ENCODE measurements at regions not wholly inside any gene's neighbourhood (a gene's known extent, or its start where the extent isn't known, plus 50 kb on each side); places are given as distances from the start of the nearest gene placed in this dataset.
A peak's percentile ranks its signal among the peaks of the same experiment; 100 is the strongest.
"Not testable (repeated sequence)": the region's sequence is repeated elsewhere in the genome, so short reads cannot be mapped to it uniquely, and the experiment has no call there.

GRCh38 chrX:54641530-54641929 is 111.5 kb downstream of the GNL3L start:
- Mint-ChIP-seq H3K4me3 (no peak overlapping the region), H3K4me1 (peaks cover 35% of the 10 kb centered on the region), H3K27ac (peak overlapping the region; percentile 100), H3K9me3 (peaks cover 33% of the 10 kb centered on the region), H3K27me3 (ENCODE audit: low read depth, poor library complexity) (peaks cover 3% of the 10 kb centered on the region), H3K36me3 (ENCODE audit: low read depth) (no peaks in the 10 kb centered on the region)
- no peak for TF ChIP-seq CTCF (IDR thresholded peaks at IDR 0.05)
- no peak for DNase-seq

GRCh38 chrX:54647607-54648006 is 117.6 kb downstream of the GNL3L start:
- not testable (repeated sequence) for DNase-seq

GRCh38 chrX:54659547-54659946 is 129.5 kb downstream of the GNL3L start:
- Mint-ChIP-seq H3K9me3 (peaks cover 70% of the 10 kb centered on the region), H3K4me3 (no peak overlapping the region)

More at GRCh38 chrX:54647607-54648006, 117.6 kb downstream of the GNL3L start:
- peaks cover 51% of the 10 kb centered on the region for H3K9me3 Mint-ChIP-seq
- H3K27ac Mint-ChIP-seq; H3K4me3 Mint-ChIP-seq; H3K36me3 Mint-ChIP-seq (ENCODE audit: low read depth); H3K4me1 Mint-ChIP-seq; H3K27me3 Mint-ChIP-seq (ENCODE audit: low read depth, poor library complexity): not testable (repeated sequence)

GRCh38 chrX:54675762-54676161 is 122.3 kb downstream of the ITIH6 start:
- H3K4me3 Mint-ChIP-seq, result no peak overlapping the region
- H3K4me1 Mint-ChIP-seq, result no peaks in the 10 kb centered on the region
- H3K27ac Mint-ChIP-seq, result no peak overlapping the region
- no peak for DNase-seq
- no peak for TF ChIP-seq CTCF (IDR thresholded peaks at IDR 0.05)
- H3K36me3 Mint-ChIP-seq (ENCODE audit: low read depth), result no peaks in the 10 kb centered on the region
- peaks cover 80% of the 10 kb centered on the region for H3K9me3 Mint-ChIP-seq
- H3K27me3 Mint-ChIP-seq (ENCODE audit: low read depth, poor library complexity), result no peaks in the 10 kb centered on the region

More at GRCh38 chrX:54659547-54659946, 129.5 kb downstream of the GNL3L start:
- Mint-ChIP-seq H3K27me3 (ENCODE audit: low read depth, poor library complexity) (peaks cover 14% of the 10 kb centered on the region), H3K36me3 (ENCODE audit: low read depth) (peaks cover 11% of the 10 kb centered on the region), H3K4me1 (no peaks in the 10 kb centered on the region), H3K27ac (no peak overlapping the region)
- no peak for TF ChIP-seq CTCF (IDR thresholded peaks at IDR 0.05)
- DNase-seq, result no peak

- H3K4me1 Mint-ChIP-seq, result peaks cover 6% of the 10 kb centered on the region
- peaks cover 2% of the 10 kb centered on the region for H3K27me3 Mint-ChIP-seq (ENCODE audit: low read depth, poor library complexity)
- H3K27ac Mint-ChIP-seq, result no peak overlapping the region
- TF ChIP-seq CTCF (IDR thresholded peaks at IDR 0.05), result no peak
- H3K36me3 Mint-ChIP-seq (ENCODE audit: low read depth), result no peaks in the 10 kb centered on the region
- no peak for DNase-seq
- no peak overlapping the region for H3K4me3 Mint-ChIP-seq
- H3K9me3 Mint-ChIP-seq, result peaks cover 67% of the 10 kb centered on the region
Measured at GRCh38 chrX:54695231-54695630, 102.8 kb downstream of the ITIH6 start.

GRCh38 chrX:54695816-54696487 is 102.1 kb downstream of the ITIH6 start:
- no peak overlapping the region for H3K4me3 Mint-ChIP-seq
- no peak for DNase-seq
- H3K9me3 Mint-ChIP-seq, result peaks cover 65% of the 10 kb centered on the region
- TF ChIP-seq CTCF (IDR thresholded peaks at IDR 0.05), result no peak
- H3K27me3 Mint-ChIP-seq (ENCODE audit: low read depth, poor library complexity), result peaks cover 3% of the 10 kb centered on the region
- H3K36me3 Mint-ChIP-seq (ENCODE audit: low read depth), result no peaks in the 10 kb centered on the region
- peaks cover 6% of the 10 kb centered on the region for H3K4me1 Mint-ChIP-seq
- peak overlapping the region; percentile 30 for H3K27ac Mint-ChIP-seq

All from nephron progenitor cell (in vitro differentiated cells).